Mucosa of descending colon (tissue), 3 donors: ENCODE measurements at regions not wholly inside any gene's neighbourhood (a gene's known extent, or its start where the extent isn't known, plus 50 kb on each side); places are given as distances from the start of the nearest gene placed in this dataset.
"Not testable (repeated sequence)": the region's sequence is repeated elsewhere in the genome, so short reads cannot be mapped to it uniquely, and the experiment has no call there.

ENCODE experiments used
- ATAC-seq: fragments of 200-7000 bp; cut with Tn5 transposase; one replicate; pipeline ENCODE4 v1.9.1; 2020; ENCODE audit warnings: mild to moderate bottlenecking, moderate library complexity
- DNase-seq, 3 donors: peaks; one replicate each; pipeline ENCODE4 v3.0.0-alpha.2; 2020
- H3K36me3 ChIP-seq: fragments of 200-600 bp; one replicate; pipeline ENCODE4 v1.8.0; 2021; ENCODE audit warnings: low read depth, mild to moderate bottlenecking
- H3K4me1 ChIP-seq: fragments of 200-600 bp; one replicate; pipeline ENCODE4 v1.8.0; 2021; ENCODE audit warnings: low read depth, mild to moderate bottlenecking
- H3K4me3 ChIP-seq: fragments of 200-600 bp; one replicate; pipeline ENCODE4 v1.8.0; 2021; ENCODE audit warnings: mild to moderate bottlenecking
- H3K9me3 ChIP-seq: fragments of 200-600 bp; one replicate; pipeline ENCODE4 v1.8.0; 2021; ENCODE audit warnings: mild to moderate bottlenecking
- CTCF ChIP-seq: fragments of 200-600 bp; IDR thresholded peaks from one replicate; pipeline ENCODE4 v1.8.0; 2022; ENCODE audit warnings: antibody characterized with exemption, mild to moderate bottlenecking
- intact Hi-C, 2 donors: fragments of 100-400 bp; cut with DNase I in 1 of 2; cut with micrococcal nuclease in 1 of 2; formaldehyde crosslinking; loops; one replicate each; pipeline versions ENCODE4 v1.11.0 to v1.11.1; 2022; cut with DNase I, micrococcal nuclease
- donor health status: DM: no; HTN: no; CAD: no; lungs with moderate emphysema.
- donor health status: DM: no; HTN: no; CAD: no.
- donor health status: DM: no; HTN: yes; CAD: no.

- H3K9me3 ChIP-seq = no peaks in the 10 kb centered on the region
- no peak for TF ChIP-seq CTCF
- ATAC-seq = no peak
- intact Hi-C loops = no loop called here
- no peaks in the 10 kb centered on the region for H3K4me1 ChIP-seq
- DNase-seq = no peak
- no peaks in the 10 kb centered on the region for H3K36me3 ChIP-seq
- no peak overlapping the region for H3K4me3 ChIP-seq
Measured at GRCh38 chr15:81924729-81925128, 121.1 kb downstream of the MEX3B start.

- H3K36me3 ChIP-seq = no peaks in the 10 kb centered on the region
- no peaks in the 10 kb centered on the region for H3K4me1 ChIP-seq
- intact Hi-C loops = no loop called here
- peaks cover 7% of the 10 kb centered on the region for H3K9me3 ChIP-seq
- DNase-seq = no peak
- no peak for TF ChIP-seq CTCF
- no peak overlapping the region for H3K4me3 ChIP-seq
- no peak for ATAC-seq
Measured at GRCh38 chr15:81923561-81924350, 122.1 kb downstream of the MEX3B start.

DNA sequence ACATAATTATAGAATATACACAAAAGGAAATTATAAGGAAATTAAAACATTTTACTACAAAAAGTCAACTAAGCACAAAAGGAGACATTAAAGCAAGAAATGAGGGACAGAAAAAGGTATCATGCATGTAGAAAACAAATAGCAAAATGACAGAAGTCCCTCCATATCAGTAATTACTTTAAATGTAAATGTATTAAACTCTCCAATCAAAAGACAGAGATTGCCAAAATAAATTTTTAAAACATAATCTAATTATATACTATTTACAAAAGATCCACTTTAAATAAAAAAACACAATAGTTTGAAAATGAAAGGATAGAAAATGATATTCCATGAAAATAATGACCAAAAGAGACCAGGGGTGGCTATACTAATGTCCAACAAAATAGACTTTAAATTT, 123.7 kb downstream of the MEX3B start:
- no peak overlapping the region for H3K4me3 ChIP-seq
- no peaks in the 10 kb centered on the region for H3K4me1 ChIP-seq
- no peak for ATAC-seq
- intact Hi-C loops = no loop called here
- no peak for TF ChIP-seq CTCF
- no peak for DNase-seq
- H3K36me3 ChIP-seq = no peaks in the 10 kb centered on the region
- peaks cover 18% of the 10 kb centered on the region for H3K9me3 ChIP-seq

GRCh38 chr15:81921163-81921562, 124.7 kb downstream of the MEX3B start:
- H3K36me3 ChIP-seq = no peaks in the 10 kb centered on the region
- peaks cover 18% of the 10 kb centered on the region for H3K9me3 ChIP-seq
- ATAC-seq (no peak), DNase-seq (no peak)
- TF ChIP-seq CTCF = no peak
- H3K4me1 ChIP-seq = no peaks in the 10 kb centered on the region
- H3K4me3 ChIP-seq = no peak overlapping the region
- intact Hi-C loops = no loop called here

DNA sequence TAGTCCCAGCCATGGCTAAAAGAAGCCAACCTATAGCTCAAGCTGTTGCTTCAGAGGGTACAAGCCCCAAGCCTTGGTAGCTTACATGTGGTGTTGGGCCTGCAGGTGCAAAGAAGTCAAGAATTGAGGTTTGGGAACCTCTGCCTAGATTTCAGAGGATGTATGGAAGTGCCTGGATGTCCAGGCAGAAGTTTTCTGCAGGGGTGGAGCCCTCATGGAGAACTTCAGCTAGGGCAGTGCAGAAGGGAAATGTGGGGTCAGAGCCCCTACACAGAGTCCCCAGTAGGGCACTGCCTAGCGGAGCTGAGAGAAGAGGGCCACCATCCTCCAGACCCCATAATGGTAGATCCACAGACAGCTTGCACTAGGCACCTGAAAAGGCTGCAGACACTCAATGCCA, 127.1 kb downstream of the MEX3B start:
- H3K4me1 ChIP-seq, ATAC-seq, H3K36me3 ChIP-seq, intact Hi-C loops, H3K4me3 ChIP-seq, DNase-seq: not testable (repeated sequence)
- H3K9me3 ChIP-seq = peaks cover 18% of the 10 kb centered on the region

DNA sequence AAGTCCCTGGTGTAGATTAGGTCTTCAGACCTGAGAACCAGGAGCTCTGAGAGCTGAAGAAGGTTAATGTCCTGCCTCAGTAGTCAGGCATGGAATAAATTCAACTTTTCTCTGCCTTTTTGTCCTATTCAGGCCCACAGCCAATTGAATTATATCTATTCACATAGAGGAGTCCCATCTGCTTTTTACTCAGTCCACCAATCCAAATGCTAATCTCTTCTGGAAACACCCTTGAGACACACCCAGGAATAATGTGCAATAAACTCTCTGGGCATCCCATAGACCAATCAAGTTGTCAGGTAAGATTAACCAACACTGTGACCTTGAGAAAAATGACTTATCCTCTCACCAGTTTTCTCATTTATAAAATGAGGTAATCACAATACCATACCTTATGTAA, 129.4 kb downstream of the MEX3B start:
- Histone ChIP-seq H3K4me3 (no peak overlapping the region), H3K4me1 (no peaks in the 10 kb centered on the region), H3K36me3 (no peaks in the 10 kb centered on the region), H3K9me3 (peaks cover 18% of the 10 kb centered on the region)
- ATAC-seq (no peak), DNase-seq (no peak)
- TF ChIP-seq CTCF = no peak
- intact Hi-C loops = no loop called here
